ENCODE measurements at regions not wholly inside any gene's neighbourhood (a gene's known extent, or its start where the extent isn't known, plus 50 kb on each side); places are given as distances from the start of the nearest gene placed in this dataset.
"Not testable (repeated sequence)": the region's sequence is repeated elsewhere in the genome, so short reads cannot be mapped to it uniquely, and the experiment has no call there.

- no peak for DNase-seq
These were observed 490.3 kb upstream of the PABPC4L start for GRCh38 chr4:134691915-134692314.

- no peak for DNase-seq
These were observed 486.3 kb upstream of the PABPC4L start for GRCh38 chr4:134687646-134688628.

- DNase-seq = no peak
These were observed 475.7 kb upstream of the PABPC4L start for GRCh38 chr4:134677209-134677814.

- no peak for DNase-seq
These were observed 466.6 kb upstream of the PABPC4L start for GRCh38 chr4:134668237-134668636.

- DNase-seq = no peak
These were observed 465.1 kb upstream of the PABPC4L start for GRCh38 chr4:134666640-134667039.

GRCh38 chr4:134665429-134665828, 463.8 kb upstream of the PABPC4L start:
- no peak for DNase-seq

GRCh38 chr4:134663742-134664141, 462.2 kb upstream of the PABPC4L start:
- no peak for DNase-seq

GRCh38 chr4:134650461-134650860, 448.9 kb upstream of the PABPC4L start:
- DNase-seq = no peak

- DNase-seq = no peak
These were observed 444.2 kb upstream of the PABPC4L start for GRCh38 chr4:134645778-134646177.

- DNase-seq = no peak
These were observed 434.9 kb upstream of the PABPC4L start for GRCh38 chr4:134636338-134637051.

GRCh38 chr4:134634301-134634700, 432.7 kb upstream of the PABPC4L start:
- DNase-seq = no peak

- DNase-seq = no peak
These were observed 430.5 kb upstream of the PABPC4L start for GRCh38 chr4:134632056-134632455.

GRCh38 chr4:134628066-134628465, 426.5 kb upstream of the PABPC4L start:
- DNase-seq = no peak

GRCh38 chr4:134627366-134627765, 425.8 kb upstream of the PABPC4L start:
- no peak for DNase-seq

GRCh38 chr4:134624365-134624764, 422.8 kb upstream of the PABPC4L start:
- no peak for DNase-seq

- DNase-seq = not testable (repeated sequence)
These were observed 421.3 kb upstream of the PABPC4L start for GRCh38 chr4:134622626-134623575.

GRCh38 chr4:134622199-134622598, 420.6 kb upstream of the PABPC4L start:
- DNase-seq = no peak

- not testable (repeated sequence) for DNase-seq
These were observed 420.1 kb upstream of the PABPC4L start for GRCh38 chr4:134621715-134622114.

- no peak for DNase-seq
These were observed 409.4 kb upstream of the PABPC4L start for GRCh38 chr4:134610956-134611355.

GRCh38 chr4:134610172-134610571, 408.6 kb upstream of the PABPC4L start:
- DNase-seq = no peak

- no peak for DNase-seq
These were observed 400.1 kb upstream of the PABPC4L start for GRCh38 chr4:134601706-134602105.

GRCh38 chr4:134591326-134591725, 389.7 kb upstream of the PABPC4L start:
- no peak for DNase-seq
